ENCODE measurements at regions not wholly inside any gene's neighbourhood (a gene's known extent, or its start where the extent isn't known, plus 50 kb on each side); places are given as distances from the start of the nearest gene placed in this dataset.

DNA sequence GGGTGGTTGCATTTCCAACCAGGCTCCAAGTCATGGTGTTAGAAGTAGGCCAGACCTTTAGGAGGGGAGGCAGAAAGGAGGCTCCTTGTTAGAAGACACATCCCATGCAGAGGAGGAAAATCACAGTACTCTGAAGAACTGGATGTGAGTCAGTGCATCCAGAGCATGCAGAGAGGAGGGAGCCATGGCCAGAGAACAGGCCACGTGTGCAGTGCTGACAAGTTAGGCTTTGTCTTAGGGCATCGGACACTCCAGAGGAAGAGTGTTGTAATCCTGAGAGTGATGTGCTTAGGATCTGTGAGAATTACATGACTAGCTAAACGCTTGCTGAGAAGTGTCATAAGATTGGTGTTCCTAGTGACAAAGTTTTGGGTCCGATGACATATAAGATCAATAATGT lies 456.5 kb upstream of the THRB start:
- TF ChIP-seq, protein P1, sequence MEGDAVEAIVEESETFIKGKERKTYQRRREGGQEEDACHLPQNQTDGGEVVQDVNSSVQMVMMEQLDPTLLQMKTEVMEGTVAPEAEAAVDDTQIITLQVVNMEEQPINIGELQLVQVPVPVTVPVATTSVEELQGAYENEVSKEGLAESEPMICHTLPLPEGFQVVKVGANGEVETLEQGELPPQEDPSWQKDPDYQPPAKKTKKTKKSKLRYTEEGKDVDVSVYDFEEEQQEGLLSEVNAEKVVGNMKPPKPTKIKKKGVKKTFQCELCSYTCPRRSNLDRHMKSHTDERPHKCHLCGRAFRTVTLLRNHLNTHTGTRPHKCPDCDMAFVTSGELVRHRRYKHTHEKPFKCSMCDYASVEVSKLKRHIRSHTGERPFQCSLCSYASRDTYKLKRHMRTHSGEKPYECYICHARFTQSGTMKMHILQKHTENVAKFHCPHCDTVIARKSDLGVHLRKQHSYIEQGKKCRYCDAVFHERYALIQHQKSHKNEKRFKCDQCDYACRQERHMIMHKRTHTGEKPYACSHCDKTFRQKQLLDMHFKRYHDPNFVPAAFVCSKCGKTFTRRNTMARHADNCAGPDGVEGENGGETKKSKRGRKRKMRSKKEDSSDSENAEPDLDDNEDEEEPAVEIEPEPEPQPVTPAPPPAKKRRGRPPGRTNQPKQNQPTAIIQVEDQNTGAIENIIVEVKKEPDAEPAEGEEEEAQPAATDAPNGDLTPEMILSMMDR (IDR thresholded peaks at IDR 0.05; ENCODE audit: low read depth, low read length): no peak
- TF ChIP-seq MYC (IDR thresholded peaks at IDR 0.05; ENCODE audit: low read depth, low read length) (no peak), POLR2A (IDR thresholded peaks at IDR 0.05; ENCODE audit: extremely low read depth, insufficient read length) (no peak)
- TF ChIP-seq, protein P2, sequence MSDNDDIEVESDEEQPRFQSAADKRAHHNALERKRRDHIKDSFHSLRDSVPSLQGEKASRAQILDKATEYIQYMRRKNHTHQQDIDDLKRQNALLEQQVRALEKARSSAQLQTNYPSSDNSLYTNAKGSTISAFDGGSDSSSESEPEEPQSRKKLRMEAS (IDR thresholded peaks at IDR 0.05; ENCODE audit: low read depth, low read length): no peak

All from NB4 (cell line).